ENCODE measurements at regions not wholly inside any gene's neighbourhood (a gene's known extent, or its start where the extent isn't known, plus 50 kb on each side); places are given as distances from the start of the nearest gene placed in this dataset.
"Not testable (repeated sequence)": the region's sequence is repeated elsewhere in the genome, so short reads cannot be mapped to it uniquely, and the experiment has no call there.

DNA sequence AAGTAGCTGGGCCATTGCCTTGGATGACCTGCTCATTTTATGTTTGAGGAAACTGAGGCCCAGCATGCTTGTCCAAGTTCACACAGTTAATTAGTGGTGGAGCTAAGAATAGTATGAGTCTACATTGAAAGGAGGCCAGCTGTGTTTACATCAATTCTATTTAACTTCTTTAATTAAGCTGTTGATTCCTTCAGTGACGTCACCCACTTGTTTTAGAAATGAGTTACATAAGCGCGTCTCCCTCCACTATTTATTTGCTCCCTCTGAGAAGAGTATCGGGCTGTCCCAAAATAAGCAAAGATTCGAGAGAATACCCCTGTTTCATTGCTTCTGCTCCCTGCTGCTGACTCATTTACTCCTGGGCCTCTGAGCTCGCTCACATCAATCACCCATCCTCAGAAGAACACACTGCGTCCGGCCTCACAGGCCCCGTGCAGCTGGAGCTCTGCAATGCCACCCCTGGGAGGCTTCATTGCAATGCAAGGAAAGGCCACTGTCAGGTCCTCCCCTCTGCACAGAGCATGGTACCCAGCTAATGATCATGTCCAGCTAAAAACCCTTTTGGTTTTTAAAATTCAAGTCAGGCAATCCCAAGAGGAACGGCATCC, 74.8 kb upstream of the BMP2 start:
- DNase-seq, result no peak

DNA sequence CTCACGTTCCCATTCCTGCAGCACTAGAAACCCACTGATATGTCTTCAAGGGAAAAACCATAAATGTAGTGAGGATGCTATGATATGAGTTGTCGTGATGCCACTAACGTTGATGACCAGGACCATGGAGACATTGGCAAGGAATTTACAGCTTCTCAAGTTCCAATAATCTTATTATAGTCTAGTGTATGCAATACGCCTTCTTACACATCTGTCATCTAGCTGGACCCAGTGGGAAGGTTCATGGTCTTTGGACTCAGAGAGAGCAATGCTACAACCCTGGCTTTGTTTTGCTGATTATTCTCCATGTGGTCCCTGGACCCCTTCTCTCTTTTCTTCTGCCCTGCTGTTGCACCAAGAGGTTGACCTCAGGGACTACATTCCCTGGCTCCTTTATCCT, 76.0 kb upstream of the BMP2 start:
- DNase-seq, result no peak

DNA sequence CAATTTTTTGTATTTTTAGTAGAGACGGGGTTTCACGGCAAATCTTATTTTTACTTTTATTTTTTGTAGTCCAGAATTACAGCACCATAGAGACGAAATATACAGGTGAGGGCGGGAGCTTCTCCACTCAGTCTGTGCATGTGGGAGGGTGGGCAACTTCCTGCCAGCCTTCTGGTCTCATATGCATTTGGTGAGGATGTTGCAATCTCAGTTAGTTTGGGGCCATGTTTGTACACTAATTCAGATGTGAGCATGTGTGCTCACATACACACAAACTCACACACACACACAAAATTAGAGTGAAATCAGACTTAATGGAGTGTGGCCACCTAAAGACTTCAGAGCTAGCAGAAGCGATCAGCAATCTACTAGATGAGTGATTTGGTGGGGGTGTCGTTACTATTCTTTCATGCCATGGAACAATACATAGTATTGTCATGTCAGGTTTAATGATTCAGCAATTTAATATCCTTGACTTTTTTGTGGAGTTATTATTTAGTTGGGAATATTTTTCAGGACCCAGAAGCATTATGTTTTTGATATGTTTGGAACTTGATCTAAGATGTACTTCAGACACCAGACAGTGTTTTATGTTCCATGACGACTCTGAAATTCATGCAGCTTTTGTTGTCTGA, 78.0 kb upstream of the BMP2 start:
- DNase-seq, result no peak

DNA sequence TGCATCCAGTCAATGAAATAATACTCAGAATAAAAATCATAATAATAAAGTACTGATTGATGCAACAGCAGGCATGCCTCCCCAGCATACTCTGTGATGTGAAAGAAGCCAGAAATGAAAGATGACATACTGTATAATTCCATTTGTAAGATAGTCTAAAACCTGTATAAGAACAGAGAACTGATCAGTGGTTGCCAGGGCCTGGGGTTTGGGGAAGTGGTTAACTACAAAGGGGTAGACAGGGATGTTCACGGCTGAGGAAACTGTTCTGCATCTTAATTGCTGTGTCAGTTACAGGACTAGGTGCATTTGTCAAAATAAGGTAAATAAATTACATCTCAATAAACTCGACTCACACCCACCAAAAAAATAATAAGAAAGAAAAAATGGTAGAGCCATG, 81.3 kb upstream of the BMP2 start:
- no peak for DNase-seq

- DNase-seq, result no peak
These were observed 81.9 kb upstream of the BMP2 start for GRCh38 chr20:6685626-6686025.

GRCh38 chr20:6685181-6685582, 82.3 kb upstream of the BMP2 start:
- DNase-seq, result no peak

- no peak for DNase-seq
These were observed 84.2 kb upstream of the BMP2 start for GRCh38 chr20:6683021-6683977.

GRCh38 chr20:6680854-6681253, 86.6 kb upstream of the BMP2 start:
- DNase-seq, result no peak

GRCh38 chr20:6680441-6680840, 87.0 kb upstream of the BMP2 start:
- no peak for DNase-seq

GRCh38 chr20:6679086-6679485, 88.4 kb upstream of the BMP2 start:
- no peak for DNase-seq

- no peak for DNase-seq
These were observed 89.4 kb upstream of the BMP2 start for GRCh38 chr20:6678101-6678500.

DNA sequence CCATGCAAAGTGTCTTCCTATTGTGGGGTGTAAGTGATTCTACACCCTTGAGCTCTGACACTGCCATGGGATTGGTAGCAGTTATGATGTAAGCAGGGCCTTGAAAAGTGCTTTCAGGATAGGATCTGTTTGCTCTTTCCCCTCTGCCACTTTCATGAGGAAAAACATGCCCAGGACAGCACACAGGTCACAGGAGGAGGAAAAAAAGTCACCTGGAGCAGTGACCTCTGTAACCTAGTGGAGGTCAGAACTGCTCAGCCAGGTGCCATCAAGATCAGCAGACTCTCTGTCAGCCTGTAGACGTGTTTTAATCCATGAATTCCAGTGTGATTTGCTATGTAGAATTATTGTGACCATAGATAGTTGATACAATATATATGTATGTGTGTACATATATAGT, 92.7 kb upstream of the BMP2 start:
- no peak for DNase-seq

DNA sequence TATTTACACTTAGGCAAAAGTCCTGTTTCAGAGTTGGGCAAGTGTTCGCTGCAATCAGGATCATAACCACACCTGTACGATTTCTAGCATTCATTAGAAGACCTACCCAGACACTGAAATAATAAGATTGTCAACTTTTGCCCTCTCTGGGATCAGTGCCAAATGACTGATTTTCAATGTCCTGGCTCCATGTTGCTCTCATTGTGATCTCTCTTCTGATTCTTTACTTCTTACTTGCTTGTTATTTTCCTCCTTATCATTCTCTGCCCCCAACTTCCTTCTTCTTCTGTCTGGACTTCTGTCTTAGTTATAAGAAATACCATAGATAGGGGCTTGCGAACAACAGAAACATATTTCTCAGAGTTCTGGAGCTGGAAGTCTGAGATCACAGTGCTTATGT, 94.4 kb upstream of the BMP2 start:
- DNase-seq, result peak; percentile 32

DNA sequence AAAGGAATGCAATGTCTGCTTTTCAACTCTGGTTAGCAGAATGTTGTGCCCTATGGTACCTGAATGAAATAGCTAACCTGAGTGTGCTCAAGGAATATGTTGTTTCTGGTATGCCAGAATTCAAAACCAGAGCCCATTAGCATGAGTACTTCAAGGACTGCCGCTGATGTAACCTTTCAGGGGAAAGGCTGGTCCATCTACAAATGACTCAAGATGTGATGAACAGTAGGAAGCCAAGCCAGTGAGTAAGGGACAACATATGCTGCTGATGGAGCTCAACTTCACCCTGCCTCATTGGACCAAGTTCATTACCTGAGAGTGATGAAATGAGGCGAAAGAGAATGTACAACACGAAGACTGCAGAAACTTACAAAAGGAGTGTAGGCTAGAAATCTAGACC, 95.7 kb upstream of the BMP2 start:
- no peak for DNase-seq

- DNase-seq, result no peak
These were observed 98.9 kb upstream of the BMP2 start for GRCh38 chr20:6668546-6668945.

GRCh38 chr20:6665621-6666355, 101.7 kb upstream of the BMP2 start:
- DNase-seq, result no peak

GRCh38 chr20:6665161-6665560, 102.3 kb upstream of the BMP2 start:
- no peak for DNase-seq

DNA sequence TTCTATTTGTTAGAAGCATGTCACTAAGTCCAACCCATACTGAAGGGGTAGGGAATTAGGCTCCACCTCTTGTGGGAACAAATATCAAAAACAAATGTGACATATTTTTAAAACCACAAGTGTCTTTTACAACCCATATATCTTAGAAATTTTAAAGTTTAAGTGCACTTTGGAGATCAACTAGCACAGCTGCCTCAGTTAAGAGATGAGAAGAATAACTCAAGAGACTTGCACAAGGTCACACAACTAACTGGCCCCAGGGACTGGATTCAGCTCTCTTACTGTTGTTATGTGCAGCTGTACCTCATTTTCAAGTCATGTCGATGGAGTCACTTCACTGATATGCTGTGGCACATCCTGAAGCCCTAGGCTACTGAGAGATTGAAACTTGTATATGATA, 102.9 kb upstream of the BMP2 start:
- no peak for DNase-seq

- DNase-seq, result no peak
These were observed 103.6 kb upstream of the BMP2 start for GRCh38 chr20:6663751-6664388.

DNA sequence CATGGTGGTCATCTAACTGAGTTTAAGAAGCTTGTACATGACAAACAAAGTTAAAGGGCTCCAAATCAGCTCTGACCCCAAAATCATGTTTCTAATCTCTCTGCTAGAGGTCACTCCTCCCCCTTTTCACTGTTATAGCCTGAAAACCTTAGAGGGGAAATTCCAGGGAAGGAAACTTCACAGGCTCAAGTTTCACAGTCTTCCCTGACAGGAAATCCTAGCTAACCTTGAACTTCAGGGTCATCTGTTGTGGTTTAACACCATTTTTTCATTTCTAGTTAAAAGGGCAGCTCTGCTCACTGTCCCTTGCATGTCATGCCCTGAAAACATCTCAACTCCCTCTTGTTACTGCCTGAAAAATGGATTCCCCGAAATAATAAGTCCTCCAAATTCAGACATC, 104.4 kb upstream of the BMP2 start:
- DNase-seq, result no peak

GRCh38 chr20:6662309-6662708, 105.2 kb upstream of the BMP2 start:
- no peak for DNase-seq

GRCh38 chr20:6660441-6660840, 107.0 kb upstream of the BMP2 start:
- no peak for DNase-seq

DNA sequence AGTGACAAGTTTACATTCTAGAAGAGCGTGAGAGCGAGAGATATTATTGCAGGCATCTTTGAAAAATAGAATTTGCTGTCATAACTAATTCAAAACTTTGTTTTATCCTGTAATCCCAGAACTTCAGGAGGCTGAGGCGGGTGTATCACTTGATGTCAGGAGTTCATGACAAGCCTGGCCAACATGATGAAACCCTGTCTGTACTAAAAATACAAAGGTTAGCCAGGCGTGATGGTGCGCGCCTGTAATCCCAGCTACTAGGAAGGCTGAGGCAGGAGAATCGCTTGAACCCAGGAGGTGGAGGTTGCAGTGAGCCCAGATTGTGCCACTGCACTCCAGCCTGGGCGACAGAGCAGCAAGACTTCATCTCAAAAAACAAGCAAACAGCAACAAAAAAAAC, 108.6 kb upstream of the BMP2 start:
- not testable (repeated sequence) for DNase-seq

Data from COR-L47 (cell line).